KMS-11 (cell line): ENCODE measurements at regions not wholly inside any gene's neighbourhood (a gene's known extent, or its start where the extent isn't known, plus 50 kb on each side); places are given as distances from the start of the nearest gene placed in this dataset.

ENCODE experiments used
- H2AFZ ChIP-seq: fragments of 200-600 bp; sonication (generic); 2 replicates; pipeline ENCODE4 v1.6.1; 2016; ENCODE audit warnings: antibody characterized with exemption, mixed run types, low read depth
- H3K27ac ChIP-seq: fragments of 200-600 bp; sonication (generic); 2 replicates; pipeline ENCODE4 v1.6.1; 2016; ENCODE audit warnings: mild to moderate bottlenecking, mixed run types
- H3K27me3 ChIP-seq: fragments of 200-600 bp; sonication (generic); 2 replicates; pipeline ENCODE4 v1.6.1; 2017; ENCODE audit warnings: mild to moderate bottlenecking, low read depth, mixed run types, moderate library complexity; ENCODE audit not compliant: insufficient read depth
- H3K36me3 ChIP-seq: fragments of 200-600 bp; sonication (generic); 2 replicates; pipeline ENCODE4 v1.6.1; 2017; ENCODE audit warnings: mild to moderate bottlenecking, mixed run types; ENCODE audit not compliant: insufficient read depth
- H3K4me1 ChIP-seq: fragments of 200-600 bp; sonication (generic); 2 replicates; pipeline ENCODE4 v1.6.1; 2016; ENCODE audit warnings: mild to moderate bottlenecking, low read depth, mixed run types; ENCODE audit not compliant: poor library complexity, severe bottlenecking
- H3K4me2 ChIP-seq: fragments of 200-600 bp; sonication (generic); 2 replicates; pipeline ENCODE4 v1.7.0; 2016; ENCODE audit warnings: mild to moderate bottlenecking, mixed run types
- H3K4me3 ChIP-seq: fragments of 200-600 bp; sonication (generic); IDR thresholded peaks from 2 replicates; pipeline ENCODE4 v1.6.1; 2017; ENCODE audit warnings: low read depth, low read length, mixed read lengths; ENCODE audit not compliant: insufficient read depth
- H3K79me2 ChIP-seq: fragments of 200-600 bp; sonication (generic); 2 replicates; pipeline ENCODE4 v1.6.1; 2016; ENCODE audit warnings: low read depth, mixed run types; ENCODE audit not compliant: insufficient read depth
- H3K9ac ChIP-seq: fragments of 200-600 bp; sonication (generic); 2 replicates; pipeline ENCODE4 v1.6.1; 2016; ENCODE audit warnings: mild to moderate bottlenecking, mixed run types
- H4K20me1 ChIP-seq: fragments of 200-600 bp; sonication (generic); 2 replicates; pipeline ENCODE4 v1.6.1; 2016; ENCODE audit warnings: mild to moderate bottlenecking, mixed run types; ENCODE audit not compliant: insufficient read depth
- CTCF ChIP-seq: fragments of 200-600 bp; sonication (generic); conservative IDR thresholded peaks from 2 replicates; pipeline ENCODE4 v1.6.1; 2017; ENCODE audit warnings: low read depth, mild to moderate bottlenecking, antibody characterized with exemption, low read length, moderate library complexity, mixed read lengths

GRCh38 chr18:61949946-61950345 is 57.1 kb upstream of the RNF152 start:
- no peak for TF ChIP-seq CTCF
- H3K4me3 ChIP-seq, result no peak overlapping the region
- no peaks in the 10 kb centered on the region for H4K20me1 ChIP-seq
- no peaks in the 10 kb centered on the region for H3K36me3 ChIP-seq
- H2AFZ ChIP-seq, result no peak overlapping the region
- H3K79me2 ChIP-seq, result no peaks in the 10 kb centered on the region
- H3K9ac ChIP-seq, result no peak overlapping the region
- no peaks in the 10 kb centered on the region for H3K27me3 ChIP-seq
- H3K4me1 ChIP-seq, result no peaks in the 10 kb centered on the region
- no peak overlapping the region for H3K4me2 ChIP-seq
- H3K27ac ChIP-seq, result no peak overlapping the region

GRCh38 chr18:61948846-61949438 is 56.1 kb upstream of the RNF152 start:
- no peaks in the 10 kb centered on the region for H3K36me3 ChIP-seq
- no peak overlapping the region for H3K4me2 ChIP-seq
- H2AFZ ChIP-seq, result no peak overlapping the region
- no peak for TF ChIP-seq CTCF
- H3K9ac ChIP-seq, result no peak overlapping the region
- H4K20me1 ChIP-seq, result no peaks in the 10 kb centered on the region
- H3K27ac ChIP-seq, result no peak overlapping the region
- H3K27me3 ChIP-seq, result no peaks in the 10 kb centered on the region
- no peak overlapping the region for H3K4me3 ChIP-seq
- no peaks in the 10 kb centered on the region for H3K79me2 ChIP-seq
- no peaks in the 10 kb centered on the region for H3K4me1 ChIP-seq

GRCh38 chr18:61948281-61948741 is 55.5 kb upstream of the RNF152 start:
- H3K4me3 ChIP-seq, result no peak overlapping the region
- no peaks in the 10 kb centered on the region for H4K20me1 ChIP-seq
- no peaks in the 10 kb centered on the region for H3K4me1 ChIP-seq
- H3K36me3 ChIP-seq, result no peaks in the 10 kb centered on the region
- TF ChIP-seq CTCF, result no peak
- no peak overlapping the region for H3K9ac ChIP-seq
- no peak overlapping the region for H2AFZ ChIP-seq
- H3K27me3 ChIP-seq, result no peaks in the 10 kb centered on the region
- no peak overlapping the region for H3K4me2 ChIP-seq
- H3K27ac ChIP-seq, result no peak overlapping the region
- H3K79me2 ChIP-seq, result no peaks in the 10 kb centered on the region

- no peaks in the 10 kb centered on the region for H4K20me1 ChIP-seq
- H3K9ac ChIP-seq, result no peak overlapping the region
- H3K27me3 ChIP-seq, result no peaks in the 10 kb centered on the region
- no peak for TF ChIP-seq CTCF
- no peaks in the 10 kb centered on the region for H3K4me1 ChIP-seq
- no peak overlapping the region for H3K4me2 ChIP-seq
- no peak overlapping the region for H3K4me3 ChIP-seq
- H3K36me3 ChIP-seq, result no peaks in the 10 kb centered on the region
- H3K27ac ChIP-seq, result no peak overlapping the region
- no peak overlapping the region for H2AFZ ChIP-seq
- no peaks in the 10 kb centered on the region for H3K79me2 ChIP-seq
These were observed 53.6 kb upstream of the RNF152 start for GRCh38 chr18:61946449-61946848.
